ENCODE measurements at regions not wholly inside any gene's neighbourhood (a gene's known extent, or its start where the extent isn't known, plus 50 kb on each side); places are given as distances from the start of the nearest gene placed in this dataset.

DNA sequence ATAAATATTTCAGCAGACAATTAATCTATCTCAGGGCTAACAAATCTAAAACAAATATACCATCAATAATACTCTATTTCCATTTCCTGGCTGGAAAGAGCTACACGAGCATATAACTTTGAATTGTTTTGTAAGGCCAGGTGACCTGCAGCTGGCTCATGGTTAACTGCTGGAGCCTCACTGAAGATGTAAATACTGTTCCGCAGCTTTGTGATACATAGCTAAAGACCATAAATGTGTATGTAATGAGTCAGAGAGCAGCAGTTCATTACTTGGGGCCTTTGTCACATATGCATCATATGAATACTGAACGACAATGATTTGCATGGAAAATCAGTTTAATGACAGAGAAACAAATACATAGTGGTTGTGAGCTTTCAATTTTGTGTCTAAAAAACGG, 109.4 kb upstream of the CCN2 start:
- DNase-seq (ENCODE audit: low spot score in 2 of 2): no peak
- H3K4me3 ChIP-seq: no peak overlapping the region
- TF ChIP-seq, protein P1, sequence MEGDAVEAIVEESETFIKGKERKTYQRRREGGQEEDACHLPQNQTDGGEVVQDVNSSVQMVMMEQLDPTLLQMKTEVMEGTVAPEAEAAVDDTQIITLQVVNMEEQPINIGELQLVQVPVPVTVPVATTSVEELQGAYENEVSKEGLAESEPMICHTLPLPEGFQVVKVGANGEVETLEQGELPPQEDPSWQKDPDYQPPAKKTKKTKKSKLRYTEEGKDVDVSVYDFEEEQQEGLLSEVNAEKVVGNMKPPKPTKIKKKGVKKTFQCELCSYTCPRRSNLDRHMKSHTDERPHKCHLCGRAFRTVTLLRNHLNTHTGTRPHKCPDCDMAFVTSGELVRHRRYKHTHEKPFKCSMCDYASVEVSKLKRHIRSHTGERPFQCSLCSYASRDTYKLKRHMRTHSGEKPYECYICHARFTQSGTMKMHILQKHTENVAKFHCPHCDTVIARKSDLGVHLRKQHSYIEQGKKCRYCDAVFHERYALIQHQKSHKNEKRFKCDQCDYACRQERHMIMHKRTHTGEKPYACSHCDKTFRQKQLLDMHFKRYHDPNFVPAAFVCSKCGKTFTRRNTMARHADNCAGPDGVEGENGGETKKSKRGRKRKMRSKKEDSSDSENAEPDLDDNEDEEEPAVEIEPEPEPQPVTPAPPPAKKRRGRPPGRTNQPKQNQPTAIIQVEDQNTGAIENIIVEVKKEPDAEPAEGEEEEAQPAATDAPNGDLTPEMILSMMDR (IDR thresholded peaks at IDR 0.05): no peak
- no peaks in the 10 kb centered on the region for H3K9me3 ChIP-seq
- H3K4me1 ChIP-seq: no peaks in the 10 kb centered on the region
- no peak overlapping the region for H3K27ac ChIP-seq
- intact Hi-C loops (cut with DNase I): no loop called here
- no peaks in the 10 kb centered on the region for H3K27me3 ChIP-seq
- H3K36me3 ChIP-seq: no peaks in the 10 kb centered on the region

DNA sequence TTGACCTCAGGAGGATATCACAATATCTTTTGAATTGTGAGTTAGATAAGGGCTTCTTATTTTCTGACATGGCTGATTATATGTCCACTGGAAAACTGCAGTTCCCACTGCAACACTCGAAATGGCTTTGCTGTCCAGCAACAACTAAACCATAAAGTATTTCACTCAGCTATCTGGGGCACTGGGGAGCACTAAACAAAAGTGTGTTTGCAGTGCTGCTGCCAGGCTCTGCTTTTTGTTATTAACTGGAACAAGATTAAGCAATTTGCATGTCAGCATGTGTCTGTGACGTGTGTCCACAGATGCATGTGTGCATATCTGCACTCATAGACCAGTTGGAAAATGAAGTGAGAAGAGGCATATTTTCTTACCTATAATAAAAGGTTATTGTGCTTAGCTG, 107.8 kb upstream of the CCN2 start:
- no peak for DNase-seq (ENCODE audit: low spot score in 2 of 2)
- Histone ChIP-seq H3K4me3 (no peak overlapping the region), H3K9me3 (no peaks in the 10 kb centered on the region), H3K36me3 (no peaks in the 10 kb centered on the region), H3K27me3 (no peaks in the 10 kb centered on the region), H3K27ac (no peak overlapping the region), H3K4me1 (no peaks in the 10 kb centered on the region)
- TF ChIP-seq, protein P1 (IDR thresholded peaks at IDR 0.05): no peak
- intact Hi-C loops (cut with DNase I): no loop called here

DNA sequence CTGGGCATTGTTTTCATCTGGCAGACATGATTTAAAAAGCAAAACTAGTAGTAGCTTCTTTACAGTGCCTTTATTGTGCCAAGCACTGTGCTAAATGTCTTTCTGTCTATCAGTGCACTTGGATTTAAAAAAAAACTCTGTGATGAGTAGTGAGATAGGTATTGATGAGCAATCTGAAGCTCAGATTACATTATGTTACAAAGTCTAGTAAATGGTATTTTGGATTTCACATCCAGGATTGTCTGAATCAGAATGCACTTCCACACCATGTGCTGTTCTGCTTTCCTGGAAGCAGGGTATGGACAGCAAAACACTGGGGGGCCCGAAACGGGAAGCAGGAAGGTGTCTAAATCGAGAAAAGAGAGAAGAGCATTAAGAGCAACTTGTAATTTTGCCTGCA, 103.4 kb upstream of the CCN2 start:
- Histone ChIP-seq H3K36me3 (no peaks in the 10 kb centered on the region), H3K4me3 (no peak overlapping the region), H3K27ac (no peak overlapping the region), H3K4me1 (no peaks in the 10 kb centered on the region), H3K27me3 (no peaks in the 10 kb centered on the region), H3K9me3 (no peaks in the 10 kb centered on the region)
- DNase-seq (ENCODE audit: low spot score in 2 of 2): no peak
- intact Hi-C loops (cut with DNase I): no loop called here
- TF ChIP-seq, protein P1 (IDR thresholded peaks at IDR 0.05): no peak

DNA sequence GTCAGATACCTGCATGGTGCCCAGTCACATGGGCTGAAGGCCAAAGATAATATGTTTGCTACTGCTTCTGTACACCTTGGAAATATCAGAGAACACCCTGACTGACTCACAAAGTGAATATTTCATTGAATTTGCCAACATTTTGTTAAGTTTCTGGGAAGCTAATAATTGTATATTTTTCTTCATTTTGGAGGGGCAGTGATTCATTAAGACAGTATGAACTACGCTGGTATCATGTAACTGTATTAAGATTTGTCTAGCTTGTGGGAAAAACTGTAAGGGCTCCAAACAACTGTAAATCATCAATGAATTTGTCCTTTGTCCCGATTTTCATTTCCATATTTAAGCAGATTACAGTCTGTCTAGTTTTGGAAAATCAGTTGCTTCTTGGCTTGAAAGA, 102.3 kb upstream of the CCN2 start:
- Histone ChIP-seq H3K4me3 (no peak overlapping the region), H3K9me3 (no peaks in the 10 kb centered on the region), H3K4me1 (no peaks in the 10 kb centered on the region), H3K27me3 (no peaks in the 10 kb centered on the region), H3K36me3 (no peaks in the 10 kb centered on the region), H3K27ac (no peak overlapping the region)
- TF ChIP-seq, protein P1 (IDR thresholded peaks at IDR 0.05): no peak
- no peak for DNase-seq (ENCODE audit: low spot score in 2 of 2)
- intact Hi-C loops (cut with DNase I): no loop called here

DNA sequence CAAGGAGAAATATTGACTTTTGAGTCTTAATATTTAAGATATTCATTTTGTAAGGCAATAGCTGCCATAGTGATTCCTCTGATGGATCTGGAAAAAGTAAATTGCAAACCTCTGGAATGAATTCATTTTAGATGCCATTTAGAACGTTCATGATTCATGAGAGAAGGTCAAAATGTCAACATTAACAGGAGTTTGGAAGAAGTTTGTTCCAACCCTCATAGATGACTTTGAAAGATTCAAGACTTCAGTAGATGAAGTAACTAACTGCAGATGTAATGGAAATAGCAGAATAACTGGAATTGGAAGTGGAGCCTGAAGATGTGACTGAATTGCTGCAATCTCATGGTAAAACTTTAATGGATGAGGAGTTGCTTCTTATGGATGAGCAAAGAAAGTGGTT, 100.9 kb upstream of the CCN2 start:
- Histone ChIP-seq H3K27me3 (no peaks in the 10 kb centered on the region), H3K27ac (no peak overlapping the region), H3K9me3 (no peaks in the 10 kb centered on the region), H3K4me3 (no peak overlapping the region), H3K36me3 (no peaks in the 10 kb centered on the region), H3K4me1 (no peaks in the 10 kb centered on the region)
- intact Hi-C loops (cut with DNase I): no loop called here
- DNase-seq (ENCODE audit: low spot score in 2 of 2): no peak
- TF ChIP-seq, protein P1 (IDR thresholded peaks at IDR 0.05): no peak

DNA sequence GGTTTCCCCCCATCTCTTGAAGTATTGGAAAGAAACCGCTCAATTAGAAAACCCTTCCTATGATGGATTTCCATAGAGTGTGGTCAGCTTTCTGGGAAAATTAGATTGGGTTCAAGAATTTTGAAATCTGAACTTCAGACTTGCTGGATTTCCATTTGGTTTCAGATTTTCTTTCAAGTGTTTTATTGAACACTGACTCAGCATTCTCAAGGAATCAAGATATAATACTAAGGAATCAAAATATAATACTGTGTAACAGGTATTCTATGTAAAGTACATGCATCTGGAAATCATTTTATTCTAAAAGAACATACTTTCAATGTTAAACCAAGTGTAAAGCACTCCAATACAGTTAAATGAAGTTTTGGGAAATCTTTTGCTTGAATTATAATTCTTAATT, 94.7 kb upstream of the CCN2 start:
- H3K27ac ChIP-seq: no peak overlapping the region
- no peaks in the 10 kb centered on the region for H3K9me3 ChIP-seq
- no peak overlapping the region for H3K4me3 ChIP-seq
- H3K4me1 ChIP-seq: no peaks in the 10 kb centered on the region
- H3K36me3 ChIP-seq: no peaks in the 10 kb centered on the region
- intact Hi-C loops (cut with DNase I): no loop called here
- DNase-seq (ENCODE audit: low spot score in 2 of 2): no peak
- TF ChIP-seq, protein P1 (IDR thresholded peaks at IDR 0.05): no peak
- H3K27me3 ChIP-seq: no peaks in the 10 kb centered on the region

All from ascending aorta (tissue), 2 donors.